T follicular helper cell (primary cell): ENCODE measurements at regions not wholly inside any gene's neighbourhood (a gene's known extent, or its start where the extent isn't known, plus 50 kb on each side); places are given as distances from the start of the nearest gene placed in this dataset.

Source experiments
- DNase-seq: peaks from one replicate; pipeline ENCODE4 v3.0.0-alpha.2; 2020; ENCODE audit warnings: low read depth

- no peak for DNase-seq
Observed at GRCh38 chr13:73898899-73899298, 235.3 kb downstream of the KLF12 start.

DNA sequence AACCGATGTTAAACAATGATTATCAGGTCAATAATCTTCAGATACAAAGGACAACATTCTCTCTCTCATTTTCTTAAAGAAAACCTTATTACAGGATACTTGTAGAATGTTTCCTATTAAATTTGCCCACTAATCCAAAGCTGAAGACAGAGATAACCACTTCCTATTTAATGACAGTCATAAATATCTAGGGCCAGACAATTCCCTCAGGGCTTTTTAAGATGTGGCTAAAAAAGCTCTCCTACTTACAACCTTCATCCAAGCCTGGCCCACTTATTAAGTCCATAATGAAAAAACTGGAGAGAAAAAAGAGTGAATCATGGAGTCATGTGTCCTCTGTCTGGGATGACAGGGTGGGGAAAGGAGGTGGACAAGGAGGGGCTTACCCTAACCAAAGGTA lies 235.9 kb downstream of the KLF12 start:
- no peak for DNase-seq

DNA sequence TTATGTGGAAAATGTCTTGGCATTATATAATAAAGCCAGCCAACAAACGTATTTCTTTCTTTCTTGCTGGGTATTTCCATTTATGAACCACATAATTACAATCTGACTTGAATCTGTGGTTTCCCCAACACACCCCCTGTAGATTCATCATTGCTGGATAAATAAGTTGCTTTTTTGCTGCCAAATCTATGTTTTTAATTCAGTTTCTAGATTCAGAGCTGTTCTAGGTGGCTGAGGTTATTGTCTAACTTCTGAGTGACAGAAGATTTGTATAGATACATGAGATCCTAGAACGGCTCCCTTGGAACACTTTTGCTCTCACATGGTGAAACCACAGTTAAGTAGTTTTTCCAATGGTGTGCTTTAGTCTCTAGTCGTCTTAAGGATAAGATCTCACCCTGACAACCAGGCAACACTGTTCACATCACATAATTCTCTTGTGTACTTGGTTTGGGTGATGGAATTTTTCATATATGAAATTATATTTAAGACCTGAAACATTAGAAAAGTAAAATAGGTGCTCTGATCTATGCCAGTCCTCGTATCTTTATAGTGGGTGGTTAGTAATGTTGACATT lies 239.1 kb downstream of the KLF12 start:
- no peak for DNase-seq

DNA sequence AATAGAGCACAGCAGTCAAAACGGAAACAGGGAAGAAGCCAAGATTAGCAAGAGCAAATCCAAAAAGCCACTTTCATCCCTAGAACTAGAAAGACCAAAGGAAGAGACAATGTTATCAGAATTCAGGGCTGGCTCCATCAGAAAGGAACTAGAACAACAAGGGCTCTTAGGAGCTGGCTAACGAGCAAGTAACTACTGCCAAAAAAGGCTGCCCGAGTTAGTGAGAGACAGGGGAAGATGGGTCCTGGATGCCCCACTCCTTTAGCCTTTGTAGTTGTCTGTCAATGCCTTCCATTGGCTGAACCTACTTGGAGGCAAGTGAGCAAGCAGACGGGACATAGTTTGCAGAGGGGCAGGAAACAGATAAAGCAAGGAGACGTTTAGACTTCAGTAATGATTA lies 240.4 kb downstream of the KLF12 start:
- DNase-seq, result no peak

DNA sequence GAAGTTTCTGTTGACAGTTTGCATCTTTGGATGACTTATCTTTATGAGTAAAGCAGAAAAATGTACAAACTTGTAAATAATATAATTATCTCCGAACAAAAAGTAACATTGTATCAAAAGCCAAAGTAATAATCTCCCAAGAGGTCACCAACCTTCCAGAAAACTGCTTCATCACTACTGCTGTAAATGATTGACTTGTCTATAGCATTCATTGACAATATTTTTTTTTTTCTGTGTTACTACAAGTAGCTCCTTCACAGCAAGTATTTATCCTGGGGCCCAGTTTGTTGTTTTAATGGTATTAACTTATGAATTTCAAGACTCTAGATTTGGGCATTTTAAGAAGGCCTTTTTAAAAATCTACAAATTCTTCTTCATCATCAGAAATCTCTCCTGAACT lies 242.4 kb downstream of the KLF12 start:
- no peak for DNase-seq

- DNase-seq, result no peak
Observed at GRCh38 chr13:73883162-73883561, 251.0 kb downstream of the KLF12 start.

- no peak for DNase-seq
Observed at GRCh38 chr13:73880365-73880764, 253.8 kb downstream of the KLF12 start.

- DNase-seq, result no peak
Observed at GRCh38 chr13:73879346-73880015, 254.7 kb downstream of the KLF12 start.

DNA sequence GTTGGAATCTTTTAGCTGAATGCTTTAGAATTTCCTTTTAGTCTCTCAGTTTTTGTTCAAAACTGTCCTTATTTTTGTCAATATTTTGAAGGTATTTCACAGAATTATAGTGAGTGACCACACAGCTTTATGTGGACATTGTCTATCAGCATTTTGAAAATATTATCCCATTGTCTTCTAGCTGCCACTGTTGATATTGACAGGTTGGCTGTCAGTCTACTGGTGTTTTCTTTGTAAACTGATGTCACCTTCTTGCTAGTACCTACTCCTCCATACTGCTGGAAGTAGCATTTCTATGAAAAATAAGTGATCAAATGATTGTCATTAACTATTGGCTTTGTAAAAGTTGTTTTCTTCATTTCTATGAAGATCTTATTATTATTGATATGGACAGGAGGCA lies 256.8 kb downstream of the KLF12 start:
- no peak for DNase-seq

DNA sequence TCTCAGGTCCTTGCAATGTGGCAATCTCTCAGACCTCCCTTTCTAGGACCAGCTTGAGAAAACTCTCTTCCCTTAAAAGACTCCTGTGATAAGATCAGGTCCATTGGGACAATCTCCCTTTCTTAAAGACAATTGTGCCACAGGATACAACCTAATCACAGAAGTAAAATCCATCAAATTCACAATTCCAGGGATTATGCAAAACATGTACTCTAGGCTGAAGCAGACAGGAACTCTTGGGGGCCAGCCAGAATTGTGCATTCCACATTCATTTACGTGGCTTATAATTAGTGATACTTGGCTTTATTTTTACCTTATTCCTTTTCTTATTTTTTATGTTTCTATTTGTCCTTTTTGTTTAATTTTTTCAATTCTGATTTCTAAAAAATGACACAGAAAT lies 257.9 kb downstream of the KLF12 start:
- DNase-seq, result no peak

DNA sequence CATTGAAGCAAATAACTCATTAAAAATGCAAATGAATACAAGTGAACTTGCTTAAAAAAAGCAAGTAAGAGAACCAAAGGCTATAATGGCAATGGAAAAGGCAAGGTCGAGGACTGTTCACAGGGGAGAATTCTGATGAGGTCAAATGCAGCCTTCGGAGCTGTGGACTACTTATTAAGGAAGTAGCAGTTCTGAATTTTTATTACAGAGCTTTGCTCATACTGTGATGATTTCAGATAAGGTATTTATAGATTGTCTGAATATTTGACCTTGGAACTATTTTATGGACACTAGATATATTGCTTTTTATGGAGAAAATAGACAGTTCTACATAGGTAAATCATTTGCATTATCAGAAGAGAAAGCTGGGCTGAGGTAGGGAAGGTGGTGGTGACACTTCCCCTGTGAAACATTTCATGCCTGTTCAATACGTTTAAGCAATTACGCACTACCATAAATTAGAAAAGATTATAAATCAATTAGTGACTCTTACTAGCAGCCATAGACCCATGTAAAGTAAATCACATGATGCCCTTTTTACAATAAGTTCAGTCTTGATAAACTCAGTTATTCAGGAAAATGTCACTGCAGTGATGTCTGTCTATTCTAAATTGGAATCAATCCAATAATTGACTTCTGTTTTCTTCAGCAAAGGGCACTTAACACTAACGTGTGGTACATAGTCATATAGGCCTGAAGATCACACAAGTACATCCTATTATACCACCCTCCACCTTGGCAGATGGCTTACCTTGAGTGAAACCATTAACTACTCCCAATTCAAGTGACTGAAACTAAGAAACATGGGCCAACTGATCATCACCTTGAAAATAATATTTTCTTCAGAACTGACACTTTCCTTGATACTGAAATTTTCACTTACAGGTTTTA lies 260.0 kb downstream of the KLF12 start:
- DNase-seq, result no peak

- DNase-seq, result no peak
Observed at GRCh38 chr13:73872397-73872796, 261.8 kb downstream of the KLF12 start.

DNA sequence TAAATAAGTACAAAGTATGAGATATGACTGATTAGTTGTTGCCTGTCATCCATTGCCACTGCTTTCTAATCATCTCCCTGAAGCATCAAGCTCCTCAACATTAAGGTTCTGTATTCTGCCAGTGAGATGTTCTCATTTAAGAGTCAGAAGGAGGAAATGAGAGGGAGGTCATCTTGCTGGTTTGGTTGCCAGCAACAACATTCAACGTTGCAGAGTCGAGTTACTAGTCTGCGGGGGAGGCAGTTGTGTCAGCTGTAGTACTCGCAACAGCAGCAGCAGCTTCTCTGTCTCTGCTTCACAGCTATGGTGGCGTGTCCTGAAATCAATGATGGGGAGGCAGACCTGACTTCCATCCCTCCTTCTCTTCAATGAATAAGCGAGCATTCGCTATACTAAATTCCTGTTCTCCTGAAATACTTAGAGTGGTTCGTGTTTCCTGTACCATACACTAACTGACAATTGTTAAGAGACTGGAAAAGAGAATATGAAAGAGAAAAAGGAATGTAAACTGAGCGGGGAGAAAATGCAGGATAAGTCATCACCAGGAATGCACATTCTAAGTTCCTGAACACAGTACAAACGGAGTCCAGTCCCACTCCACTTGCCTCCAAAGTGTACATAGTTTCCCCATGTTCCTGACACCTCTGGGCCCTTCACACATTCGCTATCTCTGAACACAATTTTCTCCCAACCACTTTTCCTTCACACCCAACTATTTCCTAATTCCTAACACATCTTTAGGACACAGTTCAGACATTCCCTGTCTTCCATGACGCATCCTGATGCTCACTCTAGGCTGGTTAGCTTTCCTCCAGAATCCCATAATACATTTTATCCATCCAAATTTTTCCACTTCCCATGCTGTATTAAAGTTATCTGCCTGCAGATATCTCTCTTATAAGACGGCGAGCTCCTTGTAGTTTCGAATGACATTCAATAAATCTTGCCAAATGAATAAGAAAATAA lies 263.0 kb downstream of the KLF12 start:
- DNase-seq, result no peak

DNA sequence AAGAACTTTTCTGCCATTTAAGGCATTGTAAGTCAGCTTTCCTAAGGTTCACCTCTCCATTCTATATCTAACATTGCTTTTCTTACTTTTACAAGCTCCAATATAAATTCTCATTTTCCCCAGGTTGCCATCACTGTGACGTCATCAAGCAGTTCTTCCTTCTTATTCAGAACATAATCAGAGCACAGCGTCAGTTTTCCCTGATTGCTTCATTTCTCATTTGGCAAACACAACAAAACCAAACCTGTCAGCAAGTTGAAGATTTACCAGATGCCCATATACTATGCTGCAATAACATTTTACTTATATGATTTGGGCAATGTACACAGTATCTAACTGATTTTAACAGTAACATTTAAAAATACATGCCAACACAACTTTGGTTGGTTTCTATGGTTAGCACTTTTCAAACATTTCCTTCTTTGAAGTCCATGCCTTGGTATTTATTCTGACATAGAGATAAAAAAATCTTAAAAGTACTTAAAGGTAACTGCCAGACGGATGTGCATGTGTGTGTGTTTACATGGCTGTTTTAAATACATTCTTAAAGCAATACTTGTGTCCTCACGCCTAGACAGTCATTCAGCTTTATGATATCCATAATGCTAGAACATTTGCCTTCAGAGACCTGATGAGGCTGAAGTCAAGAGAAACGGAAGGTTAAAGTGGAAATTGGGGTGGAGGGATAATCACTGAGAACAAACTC lies 264.0 kb downstream of the KLF12 start:
- DNase-seq, result no peak

DNA sequence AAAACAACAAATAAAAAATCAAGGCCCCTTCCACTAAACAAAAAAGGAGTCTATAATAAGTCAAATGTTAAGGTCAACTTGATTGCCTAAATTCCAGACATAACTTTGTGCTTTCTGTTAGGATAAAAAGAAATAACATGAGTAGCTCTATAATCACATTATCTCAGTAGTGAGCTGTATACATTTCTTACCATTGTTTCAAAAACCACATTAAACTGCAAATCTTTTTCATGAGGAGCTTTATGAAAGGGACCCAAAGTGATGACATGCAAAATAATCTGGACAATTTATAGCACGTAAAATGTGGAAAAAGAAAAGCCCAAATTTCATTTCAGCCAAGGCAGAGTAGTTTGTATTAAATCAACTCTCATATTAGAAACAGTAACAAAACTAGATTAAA lies 269.2 kb downstream of the KLF12 start:
- DNase-seq, result no peak

DNA sequence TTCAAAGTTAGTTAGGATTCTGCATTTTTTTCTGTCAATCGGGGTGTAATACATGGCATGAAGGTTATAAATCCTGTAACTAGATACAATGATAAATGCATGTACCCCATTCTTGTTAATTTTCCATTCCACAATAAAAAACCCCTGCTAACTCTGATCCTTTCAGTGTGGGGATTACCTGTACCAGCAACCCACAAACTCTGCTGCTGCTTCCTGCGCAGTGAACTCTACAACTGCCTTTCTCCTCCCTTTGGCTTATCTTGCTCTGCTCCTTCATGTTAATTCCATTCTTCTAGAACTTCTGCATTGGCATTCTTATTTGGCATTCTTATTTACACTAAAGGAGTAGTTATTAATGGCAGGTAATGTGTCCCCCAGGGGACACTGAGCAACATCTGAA lies 273.1 kb downstream of the KLF12 start:
- no peak for DNase-seq

- no peak for DNase-seq
Observed at GRCh38 chr13:73860501-73860900, 273.7 kb downstream of the KLF12 start.

- no peak for DNase-seq
Observed at GRCh38 chr13:73859841-73860240, 274.4 kb downstream of the KLF12 start.

- DNase-seq, result no peak
Observed at GRCh38 chr13:73857106-73857505, 277.1 kb downstream of the KLF12 start.

- DNase-seq, result no peak
Observed at GRCh38 chr13:73851104-73851503, 283.1 kb downstream of the KLF12 start.
